ENCODE measurements at regions not wholly inside any gene's neighbourhood (a gene's known extent, or its start where the extent isn't known, plus 50 kb on each side); places are given as distances from the start of the nearest gene placed in this dataset.
"Not testable (repeated sequence)": the region's sequence is repeated elsewhere in the genome, so short reads cannot be mapped to it uniquely, and the experiment has no call there.

- DNase-seq (ENCODE audit: low spot score) = no peak
- ATAC-seq = no peak
- intact Hi-C loops (cut with DNase I) = no loop called here
Measured at GRCh38 chr12:66733321-66733720, 54.4 kb upstream of the GRIP1 start.

GRCh38 chr12:66733839-66734238 lies 55.0 kb upstream of the GRIP1 start:
- no peak for DNase-seq (ENCODE audit: low spot score)
- ATAC-seq = no peak
- intact Hi-C loops (cut with DNase I) = no loop called here

- ATAC-seq = no peak
- intact Hi-C loops (cut with DNase I) = no loop called here
- no peak for DNase-seq (ENCODE audit: low spot score)
Measured at GRCh38 chr12:66735275-66735674, 56.4 kb upstream of the GRIP1 start.

- ATAC-seq (no peak), DNase-seq (ENCODE audit: low spot score) (no peak)
- intact Hi-C loops (cut with DNase I) = no loop called here
Measured at GRCh38 chr12:66736931-66737330, 58.1 kb upstream of the GRIP1 start.

- DNase-seq (ENCODE audit: low spot score) (no peak), ATAC-seq (no peak)
- intact Hi-C loops (cut with DNase I) = no loop called here
Measured at GRCh38 chr12:66739266-66739665, 60.4 kb upstream of the GRIP1 start.

- ATAC-seq (no peak), DNase-seq (ENCODE audit: low spot score) (no peak)
- intact Hi-C loops (cut with DNase I) = no loop called here
Measured at GRCh38 chr12:66739940-66740651, 61.2 kb upstream of the GRIP1 start.

- intact Hi-C loops (cut with DNase I) = no loop called here
- ATAC-seq (no peak), DNase-seq (ENCODE audit: low spot score) (no peak)
Measured at GRCh38 chr12:66740732-66741131, 61.9 kb upstream of the GRIP1 start.

- intact Hi-C loops (cut with DNase I) = no loop called here
- DNase-seq (ENCODE audit: low spot score) = no peak
- ATAC-seq = no peak
Measured at GRCh38 chr12:66741919-66742318, 63.0 kb upstream of the GRIP1 start.

- no peak for DNase-seq (ENCODE audit: low spot score)
- no peak for ATAC-seq
- intact Hi-C loops (cut with DNase I) = no loop called here
Measured at GRCh38 chr12:66742508-66743367, 63.9 kb upstream of the GRIP1 start.

- ATAC-seq = no peak
- intact Hi-C loops (cut with DNase I) = no loop called here
Measured at GRCh38 chr12:66744461-66744860, 65.6 kb upstream of the GRIP1 start.

GRCh38 chr12:66744956-66745383 lies 66.1 kb upstream of the GRIP1 start:
- intact Hi-C loops (cut with DNase I) = no loop called here
- no peak for DNase-seq (ENCODE audit: low spot score)
- ATAC-seq = no peak

More at GRCh38 chr12:66744461-66744860, 65.6 kb upstream of the GRIP1 start:
- no peak for DNase-seq (ENCODE audit: low spot score)

- ATAC-seq (no peak), DNase-seq (ENCODE audit: low spot score) (no peak)
- intact Hi-C loops (cut with DNase I) = no loop called here
Measured at GRCh38 chr12:66746489-66747201, 67.8 kb upstream of the GRIP1 start.

- DNase-seq (ENCODE audit: low spot score) (no peak), ATAC-seq (no peak)
- intact Hi-C loops (cut with DNase I) = no loop called here
Measured at GRCh38 chr12:66751432-66752113, 72.7 kb upstream of the GRIP1 start.

GRCh38 chr12:66753810-66754209 lies 74.9 kb upstream of the GRIP1 start:
- ATAC-seq (no peak), DNase-seq (ENCODE audit: low spot score) (no peak)
- intact Hi-C loops (cut with DNase I) = no loop called here

GRCh38 chr12:66755727-66756395 lies 77.0 kb upstream of the GRIP1 start:
- ATAC-seq (no peak), DNase-seq (ENCODE audit: low spot score) (no peak)
- intact Hi-C loops (cut with DNase I) = no loop called here

GRCh38 chr12:66756631-66757030 lies 77.8 kb upstream of the GRIP1 start:
- intact Hi-C loops (cut with DNase I) = no loop called here
- DNase-seq (ENCODE audit: low spot score) (no peak), ATAC-seq (no peak)

GRCh38 chr12:66760122-66760521 lies 81.2 kb upstream of the GRIP1 start:
- DNase-seq (ENCODE audit: low spot score); intact Hi-C loops (cut with DNase I); ATAC-seq: not testable (repeated sequence)

- intact Hi-C loops (cut with DNase I) = no loop called here
- no peak for ATAC-seq
- DNase-seq (ENCODE audit: low spot score) = no peak
Measured at GRCh38 chr12:66763467-66763866, 84.6 kb upstream of the GRIP1 start.

- DNase-seq (ENCODE audit: low spot score) (no peak), ATAC-seq (no peak)
- intact Hi-C loops (cut with DNase I) = no loop called here
Measured at GRCh38 chr12:66765204-66765603, 86.3 kb upstream of the GRIP1 start.

Measured in sciatic nerve (tissue), 2 donors.